ENCODE measurements at regions not wholly inside any gene's neighbourhood (a gene's known extent, or its start where the extent isn't known, plus 50 kb on each side); places are given as distances from the start of the nearest gene placed in this dataset.

- Mint-ChIP-seq H3K9me3 (peaks cover 11% of the 10 kb centered on the region), H3K27me3 (ENCODE audit: low read depth) (peaks cover 9% of the 10 kb centered on the region), H3K27ac (no peak overlapping the region), H3K4me3 (no peak overlapping the region), H3K36me3 (no peaks in the 10 kb centered on the region), H3K4me1 (peaks cover 5% of the 10 kb centered on the region)
- DNase-seq (ENCODE audit: low spot score in 2 of 2, unreplicated experiment in 2 of 2) = no peak
- TF ChIP-seq, protein P1, sequence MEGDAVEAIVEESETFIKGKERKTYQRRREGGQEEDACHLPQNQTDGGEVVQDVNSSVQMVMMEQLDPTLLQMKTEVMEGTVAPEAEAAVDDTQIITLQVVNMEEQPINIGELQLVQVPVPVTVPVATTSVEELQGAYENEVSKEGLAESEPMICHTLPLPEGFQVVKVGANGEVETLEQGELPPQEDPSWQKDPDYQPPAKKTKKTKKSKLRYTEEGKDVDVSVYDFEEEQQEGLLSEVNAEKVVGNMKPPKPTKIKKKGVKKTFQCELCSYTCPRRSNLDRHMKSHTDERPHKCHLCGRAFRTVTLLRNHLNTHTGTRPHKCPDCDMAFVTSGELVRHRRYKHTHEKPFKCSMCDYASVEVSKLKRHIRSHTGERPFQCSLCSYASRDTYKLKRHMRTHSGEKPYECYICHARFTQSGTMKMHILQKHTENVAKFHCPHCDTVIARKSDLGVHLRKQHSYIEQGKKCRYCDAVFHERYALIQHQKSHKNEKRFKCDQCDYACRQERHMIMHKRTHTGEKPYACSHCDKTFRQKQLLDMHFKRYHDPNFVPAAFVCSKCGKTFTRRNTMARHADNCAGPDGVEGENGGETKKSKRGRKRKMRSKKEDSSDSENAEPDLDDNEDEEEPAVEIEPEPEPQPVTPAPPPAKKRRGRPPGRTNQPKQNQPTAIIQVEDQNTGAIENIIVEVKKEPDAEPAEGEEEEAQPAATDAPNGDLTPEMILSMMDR (IDR thresholded peaks at IDR 0.05; ENCODE audit: unreplicated experiment) = no peak
Observed at GRCh38 chr17:77033892-77034404, 106.8 kb upstream of the SEC14L1 start.

DNA sequence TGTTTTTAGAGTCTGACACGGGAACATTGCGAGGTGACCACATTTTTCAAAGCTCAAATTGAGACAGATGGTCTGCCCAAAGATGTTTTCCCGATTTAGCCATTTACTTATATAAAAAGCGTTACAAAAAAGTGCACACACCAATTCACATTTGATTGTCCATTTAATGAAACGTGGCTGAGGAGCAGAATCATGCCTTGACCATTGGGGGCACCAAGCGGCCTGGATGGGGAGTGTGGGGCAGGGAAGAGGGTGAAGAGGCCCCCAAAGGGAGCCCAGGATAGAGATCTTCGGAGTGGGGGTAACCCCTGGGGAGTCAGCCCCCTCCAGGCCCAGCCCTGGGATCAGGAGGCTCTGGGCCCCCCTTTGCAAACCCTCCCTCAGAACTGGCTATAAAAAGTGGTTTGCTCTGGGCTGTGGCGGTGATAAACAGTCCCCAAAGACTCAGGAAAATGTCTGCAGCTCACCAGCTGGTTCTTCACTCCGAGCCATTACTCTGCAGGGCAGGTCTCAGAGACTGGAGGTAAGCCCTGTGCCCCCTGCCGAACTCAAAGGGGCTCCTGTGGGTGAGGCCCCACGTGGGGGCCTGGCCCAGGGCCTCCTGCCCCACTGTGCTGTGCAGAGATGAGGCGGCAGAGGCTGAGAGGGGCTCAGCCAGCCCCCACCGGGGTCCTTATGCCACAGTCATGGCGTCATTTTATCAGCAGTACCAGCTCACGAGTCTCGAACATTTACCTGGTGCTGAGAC, 105.9 kb upstream of the SEC14L1 start:
- peaks cover 11% of the 10 kb centered on the region for H3K9me3 Mint-ChIP-seq
- H3K36me3 Mint-ChIP-seq = no peaks in the 10 kb centered on the region
- no peak overlapping the region for H3K4me3 Mint-ChIP-seq
- H3K4me1 Mint-ChIP-seq = peaks cover 5% of the 10 kb centered on the region
- TF ChIP-seq, protein P1 (IDR thresholded peaks at IDR 0.05; ENCODE audit: unreplicated experiment) = no peak
- no peak overlapping the region for H3K27ac Mint-ChIP-seq
- H3K27me3 Mint-ChIP-seq (ENCODE audit: low read depth) = peaks cover 11% of the 10 kb centered on the region
- no peak for DNase-seq (ENCODE audit: low spot score in 2 of 2, unreplicated experiment in 2 of 2)

GRCh38 chr17:77035526-77035925, 105.2 kb upstream of the SEC14L1 start:
- Mint-ChIP-seq H3K9me3 (peaks cover 11% of the 10 kb centered on the region), H3K36me3 (no peaks in the 10 kb centered on the region), H3K27me3 (ENCODE audit: low read depth) (peaks cover 11% of the 10 kb centered on the region), H3K27ac (no peak overlapping the region), H3K4me3 (no peak overlapping the region), H3K4me1 (peaks cover 5% of the 10 kb centered on the region)
- TF ChIP-seq, protein P1 (IDR thresholded peaks at IDR 0.05; ENCODE audit: unreplicated experiment) = no peak
- no peak for DNase-seq (ENCODE audit: low spot score in 2 of 2, unreplicated experiment in 2 of 2)

DNA sequence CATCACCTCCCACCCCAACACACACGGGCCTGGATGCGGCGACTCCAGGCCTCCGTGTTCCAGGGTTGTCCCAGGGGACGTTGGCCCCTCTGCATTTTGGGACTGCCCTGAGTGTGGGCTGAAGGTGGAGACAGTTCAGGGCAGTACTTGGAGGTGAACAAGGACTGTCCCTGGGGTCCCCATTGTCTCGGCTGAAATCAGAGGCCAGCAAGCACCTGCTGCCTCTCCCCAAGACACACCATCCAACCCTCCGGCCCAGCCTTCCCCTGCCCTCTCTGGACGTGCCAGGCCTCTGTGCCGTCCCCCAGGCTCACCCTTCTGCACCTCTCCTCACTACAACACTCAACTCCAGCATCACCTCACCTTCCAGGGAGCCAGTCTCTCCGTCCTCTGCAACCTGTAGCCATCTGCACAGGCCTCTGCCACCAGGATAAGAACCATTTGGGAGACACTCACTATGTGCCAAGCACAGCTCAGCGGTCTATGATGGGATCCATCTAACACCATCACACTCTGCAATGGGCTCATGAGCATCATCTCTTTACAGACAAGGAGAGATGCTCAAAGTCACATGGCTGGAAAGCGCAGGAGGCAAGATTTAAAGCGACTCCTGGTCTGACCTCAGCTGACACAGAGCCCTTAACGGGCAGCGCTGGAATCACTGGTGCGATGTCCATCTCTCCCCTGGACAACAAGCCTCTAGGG, 104.5 kb upstream of the SEC14L1 start:
- DNase-seq (ENCODE audit: low spot score in 2 of 2, unreplicated experiment in 2 of 2) = no peak
- no peak overlapping the region for H3K27ac Mint-ChIP-seq
- peaks cover 9% of the 10 kb centered on the region for H3K9me3 Mint-ChIP-seq
- TF ChIP-seq, protein P1 (IDR thresholded peaks at IDR 0.05; ENCODE audit: unreplicated experiment) = no peak
- H3K4me3 Mint-ChIP-seq = no peak overlapping the region
- H3K27me3 Mint-ChIP-seq (ENCODE audit: low read depth) = peaks cover 11% of the 10 kb centered on the region
- no peaks in the 10 kb centered on the region for H3K36me3 Mint-ChIP-seq
- H3K4me1 Mint-ChIP-seq = peaks cover 5% of the 10 kb centered on the region

DNA sequence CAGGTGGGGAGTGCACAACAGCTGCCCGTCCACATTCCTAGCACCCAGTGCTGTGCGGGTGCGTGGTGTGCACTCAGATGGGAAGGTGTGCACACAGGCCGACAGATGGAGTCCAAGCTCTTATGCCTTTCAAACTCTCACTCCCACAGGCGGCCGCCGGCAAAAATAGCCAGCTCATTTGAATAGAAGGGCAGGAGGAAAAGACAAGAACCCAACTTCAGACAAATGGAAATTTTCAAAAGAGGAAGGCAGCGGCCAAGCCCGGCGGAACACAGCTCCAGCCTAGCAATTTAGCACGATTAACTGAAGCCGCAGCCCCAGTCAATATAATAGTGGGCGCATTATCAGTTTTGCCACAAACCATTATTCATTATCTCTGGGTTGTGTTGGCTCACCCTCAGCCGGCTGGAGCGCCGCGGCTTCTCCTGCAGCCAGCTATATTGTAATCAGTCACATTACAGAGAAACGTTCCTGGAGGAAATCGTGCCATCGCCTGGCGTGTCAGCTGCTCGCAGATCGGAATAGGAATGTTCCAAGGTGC, 103.9 kb upstream of the SEC14L1 start:
- peaks cover 11% of the 10 kb centered on the region for H3K27me3 Mint-ChIP-seq (ENCODE audit: low read depth)
- no peak for DNase-seq (ENCODE audit: low spot score in 2 of 2, unreplicated experiment in 2 of 2)
- no peaks in the 10 kb centered on the region for H3K36me3 Mint-ChIP-seq
- H3K27ac Mint-ChIP-seq = no peak overlapping the region
- TF ChIP-seq, protein P1 (IDR thresholded peaks at IDR 0.05; ENCODE audit: unreplicated experiment) = no peak
- peaks cover 3% of the 10 kb centered on the region for H3K9me3 Mint-ChIP-seq
- H3K4me3 Mint-ChIP-seq = no peak overlapping the region
- H3K4me1 Mint-ChIP-seq = peaks cover 5% of the 10 kb centered on the region

Data from mesothelial cell of epicardium (in vitro differentiated cells).